Nephron progenitor cell (in vitro differentiated cells): ENCODE measurements at regions not wholly inside any gene's neighbourhood (a gene's known extent, or its start where the extent isn't known, plus 50 kb on each side); places are given as distances from the start of the nearest gene placed in this dataset.

Source experiments
- DNase-seq: peaks from one replicate; pipeline ENCODE4 v3.0.0; 2021
- H3K27ac Mint-ChIP-seq: 2 replicates; pipeline ENCODE4 v1.8.0; 2021; ENCODE audit warnings: mild to moderate bottlenecking, moderate library complexity, mixed read lengths
- H3K27me3 Mint-ChIP-seq: 2 replicates; pipeline ENCODE4 v1.8.0; 2021; ENCODE audit warnings: mild to moderate bottlenecking, low read depth, mixed read lengths; ENCODE audit not compliant: poor library complexity
- H3K36me3 Mint-ChIP-seq: 2 replicates; pipeline ENCODE4 v1.8.0; 2021; ENCODE audit warnings: low read depth, mixed read lengths
- H3K4me1 Mint-ChIP-seq: 2 replicates; pipeline ENCODE4 v1.8.0; 2021; ENCODE audit warnings: mixed read lengths
- H3K4me3 Mint-ChIP-seq: 2 replicates; pipeline ENCODE4 v1.8.0; 2021; ENCODE audit warnings: mild to moderate bottlenecking, moderate library complexity, mixed read lengths
- H3K9me3 Mint-ChIP-seq: 2 replicates; pipeline ENCODE4 v1.8.0; 2021; ENCODE audit warnings: mild to moderate bottlenecking, moderate library complexity, mixed read lengths
- CTCF ChIP-seq: fragments of 200-600 bp; sonication (generic); IDR thresholded peaks from 2 replicates; pipeline ENCODE4 v1.5.0; 2021; ENCODE audit warnings: antibody characterized with exemption

DNA sequence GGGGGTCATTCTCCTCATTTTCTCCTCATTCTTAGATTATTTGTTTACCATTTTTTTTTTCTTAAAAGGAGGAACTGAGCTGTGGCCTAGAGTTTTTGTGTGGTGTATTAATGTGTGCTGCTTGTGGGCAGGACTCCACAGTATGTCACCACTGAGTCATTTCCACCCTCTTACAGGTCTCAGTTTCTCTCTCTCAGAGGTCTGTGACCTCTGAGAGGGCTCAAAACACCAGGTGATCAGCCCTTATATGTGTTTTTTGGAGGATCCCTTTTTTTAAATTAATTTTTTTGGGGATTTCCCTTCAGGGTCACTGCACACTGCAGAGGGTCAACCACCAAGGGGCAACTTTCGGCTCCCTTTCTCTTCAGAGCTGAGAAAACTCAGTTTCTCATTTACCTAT lies 166.4 kb downstream of the SUCNR1 start:
- Mint-ChIP-seq H3K27ac (no peak overlapping the region), H3K36me3 (no peaks in the 10 kb centered on the region), H3K4me3 (no peak overlapping the region), H3K9me3 (peaks cover 44% of the 10 kb centered on the region), H3K27me3 (no peaks in the 10 kb centered on the region), H3K4me1 (no peaks in the 10 kb centered on the region)
- TF ChIP-seq CTCF = no peak
- DNase-seq = no peak

DNA sequence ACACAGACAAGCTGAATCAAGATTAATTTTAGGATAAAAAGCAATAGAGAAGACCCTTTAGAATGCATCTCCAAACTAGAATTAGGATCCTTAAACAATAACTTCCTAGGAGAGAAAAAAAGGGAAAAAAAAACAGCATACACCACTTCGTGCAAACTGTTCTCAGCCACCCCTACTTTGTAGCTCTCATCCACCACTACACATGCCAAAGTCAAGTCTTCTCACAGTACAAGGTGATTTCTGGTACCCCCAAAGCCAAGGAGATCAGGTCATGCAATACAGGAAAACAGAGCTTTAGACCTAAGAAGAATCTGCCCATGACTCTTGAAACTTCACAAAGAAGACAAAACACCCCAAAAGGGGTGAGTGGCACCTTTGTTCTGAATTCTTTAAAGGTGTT lies 166.9 kb downstream of the SUCNR1 start:
- H3K27ac Mint-ChIP-seq = no peak overlapping the region
- DNase-seq = no peak
- H3K36me3 Mint-ChIP-seq = no peaks in the 10 kb centered on the region
- H3K27me3 Mint-ChIP-seq = no peaks in the 10 kb centered on the region
- H3K9me3 Mint-ChIP-seq = peaks cover 40% of the 10 kb centered on the region
- no peak for TF ChIP-seq CTCF
- no peaks in the 10 kb centered on the region for H3K4me1 Mint-ChIP-seq
- no peak overlapping the region for H3K4me3 Mint-ChIP-seq

- H3K36me3 Mint-ChIP-seq = no peaks in the 10 kb centered on the region
- H3K4me1 Mint-ChIP-seq = no peaks in the 10 kb centered on the region
- no peak for DNase-seq
- peaks cover 19% of the 10 kb centered on the region for H3K9me3 Mint-ChIP-seq
- TF ChIP-seq CTCF = no peak
- H3K27me3 Mint-ChIP-seq = peaks cover 3% of the 10 kb centered on the region
- H3K4me3 Mint-ChIP-seq = no peak overlapping the region
- H3K27ac Mint-ChIP-seq = no peak overlapping the region
Observed at GRCh38 chr3:152043620-152044019, 170.2 kb downstream of the SUCNR1 start.

GRCh38 chr3:152046280-152046679 lies 172.8 kb downstream of the SUCNR1 start:
- H3K36me3 Mint-ChIP-seq = no peaks in the 10 kb centered on the region
- no peak for TF ChIP-seq CTCF

DNA sequence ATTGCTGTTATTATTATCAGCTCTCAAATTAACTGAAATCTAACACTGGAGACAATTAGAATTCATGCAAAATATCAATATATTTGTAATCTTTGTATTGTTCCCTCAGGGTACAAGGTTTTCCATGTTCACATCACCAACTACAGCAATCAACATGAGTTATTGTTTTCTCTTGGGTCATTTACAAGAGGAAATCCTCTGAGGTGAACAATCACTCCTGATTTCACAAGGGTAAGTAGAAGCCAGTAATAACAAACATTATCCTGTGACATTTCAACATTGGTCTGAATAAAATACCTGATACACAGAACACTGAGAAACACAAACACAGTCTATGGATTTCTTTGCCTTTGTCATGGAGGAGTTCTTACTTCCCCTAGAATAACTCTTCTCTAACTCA lies 174.0 kb downstream of the SUCNR1 start:
- Mint-ChIP-seq H3K4me1 (peaks cover 10% of the 10 kb centered on the region), H3K36me3 (no peaks in the 10 kb centered on the region), H3K4me3 (no peak overlapping the region), H3K9me3 (no peaks in the 10 kb centered on the region), H3K27me3 (peaks cover 3% of the 10 kb centered on the region), H3K27ac (no peak overlapping the region)
- DNase-seq = no peak
- TF ChIP-seq CTCF = no peak

More at GRCh38 chr3:152046280-152046679, 172.8 kb downstream of the SUCNR1 start:
- peaks cover 1% of the 10 kb centered on the region for H3K4me1 Mint-ChIP-seq
- no peak for DNase-seq
- H3K27ac Mint-ChIP-seq = no peak overlapping the region
- H3K27me3 Mint-ChIP-seq = peaks cover 3% of the 10 kb centered on the region
- peaks cover 6% of the 10 kb centered on the region for H3K9me3 Mint-ChIP-seq
- no peak overlapping the region for H3K4me3 Mint-ChIP-seq

- H3K27me3 Mint-ChIP-seq = peaks cover 3% of the 10 kb centered on the region
- H3K4me1 Mint-ChIP-seq = peaks cover 10% of the 10 kb centered on the region
- DNase-seq = no peak
- no peaks in the 10 kb centered on the region for H3K36me3 Mint-ChIP-seq
- H3K9me3 Mint-ChIP-seq = no peaks in the 10 kb centered on the region
- no peak overlapping the region for H3K4me3 Mint-ChIP-seq
- H3K27ac Mint-ChIP-seq = no peak overlapping the region
- no peak for TF ChIP-seq CTCF
Observed at GRCh38 chr3:152048831-152049230, 175.4 kb downstream of the SUCNR1 start.
